Amygdala (tissue), 56 donors: ENCODE measurements at regions not wholly inside any gene's neighbourhood (a gene's known extent, or its start where the extent isn't known, plus 50 kb on each side); places are given as distances from the start of the nearest gene placed in this dataset.
"Not testable (repeated sequence)": the region's sequence is repeated elsewhere in the genome, so short reads cannot be mapped to it uniquely, and the experiment has no call there.

Experiments
- DNase-seq, 56 donors: peaks; one replicate each; lab custom pipeline; 2025; lab: John Stamatoyannopoulos, UW

GRCh38 chr2:53381271-53381670 lies 386.3 kb upstream of the CHAC2 start:
- no peak for DNase-seq

GRCh38 chr2:53379547-53379946 lies 388.1 kb upstream of the CHAC2 start:
- DNase-seq: no peak

- no peak for DNase-seq
Measured at GRCh38 chr2:53378791-53379190, 388.8 kb upstream of the CHAC2 start.

GRCh38 chr2:53373126-53373525 lies 394.5 kb upstream of the CHAC2 start:
- DNase-seq: no peak

GRCh38 chr2:53366543-53366942 lies 401.1 kb upstream of the CHAC2 start:
- no peak for DNase-seq

- no peak for DNase-seq
Measured at GRCh38 chr2:53362934-53363333, 404.7 kb upstream of the CHAC2 start.

GRCh38 chr2:53356291-53356905 lies 411.2 kb upstream of the CHAC2 start:
- no peak for DNase-seq

GRCh38 chr2:53353135-53354114 lies 414.2 kb upstream of the CHAC2 start:
- no peak for DNase-seq

- DNase-seq: no peak
Measured at GRCh38 chr2:53347269-53347668, 420.3 kb upstream of the CHAC2 start.

GRCh38 chr2:53342248-53342647 lies 425.4 kb upstream of the CHAC2 start:
- DNase-seq: no peak

- no peak for DNase-seq
Measured at GRCh38 chr2:53334610-53335009, 433.0 kb upstream of the CHAC2 start.

GRCh38 chr2:53331667-53332066 lies 435.9 kb upstream of the CHAC2 start:
- no peak for DNase-seq

GRCh38 chr2:53317861-53318260 lies 449.7 kb upstream of the CHAC2 start:
- DNase-seq: no peak

GRCh38 chr2:53315149-53315548 lies 452.5 kb upstream of the CHAC2 start:
- no peak for DNase-seq

GRCh38 chr2:53314718-53315117 lies 452.9 kb upstream of the CHAC2 start:
- no peak for DNase-seq

GRCh38 chr2:53313644-53314043 lies 454.0 kb upstream of the CHAC2 start:
- not testable (repeated sequence) for DNase-seq

GRCh38 chr2:53312721-53313120 lies 454.9 kb upstream of the CHAC2 start:
- no peak for DNase-seq

- DNase-seq: no peak
Measured at GRCh38 chr2:53312181-53312580, 455.4 kb upstream of the CHAC2 start.

- no peak for DNase-seq
Measured at GRCh38 chr2:53303012-53303578, 464.5 kb upstream of the CHAC2 start.

- DNase-seq: no peak
Measured at GRCh38 chr2:53302455-53302854, 465.1 kb upstream of the CHAC2 start.

- no peak for DNase-seq
Measured at GRCh38 chr2:53289309-53290006, 478.1 kb upstream of the CHAC2 start.
